ENCODE measurements at regions not wholly inside any gene's neighbourhood (a gene's known extent, or its start where the extent isn't known, plus 50 kb on each side); places are given as distances from the start of the nearest gene placed in this dataset.

DNA sequence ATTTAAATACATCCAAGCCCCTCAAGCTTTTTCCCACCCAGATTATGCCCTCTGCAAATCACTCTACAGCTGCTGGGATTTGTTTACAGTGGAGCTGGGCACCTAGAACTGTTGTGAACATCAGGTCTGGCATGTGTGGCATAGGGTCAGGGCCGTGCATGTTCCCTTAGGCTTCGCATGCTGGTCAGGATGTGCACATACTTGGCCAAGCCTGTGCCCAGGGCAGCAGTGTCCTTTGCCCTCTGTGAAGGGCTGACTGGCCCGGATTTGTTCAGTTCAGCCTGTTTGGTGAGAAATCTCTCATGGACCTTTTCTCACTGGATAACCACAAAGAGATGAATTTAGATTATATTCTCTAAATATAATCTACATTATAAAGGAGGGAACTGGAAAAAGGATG, 471.9 kb downstream of the TRIML1 start:
- H3K4me3 Mint-ChIP-seq: no peak overlapping the region
- H3K4me1 Mint-ChIP-seq: no peaks in the 10 kb centered on the region
- no peaks in the 10 kb centered on the region for H3K9me3 ChIP-seq (ENCODE audit: control insufficient read depth, low read length)
- no peaks in the 10 kb centered on the region for H3K36me3 ChIP-seq (ENCODE audit: control insufficient read depth, insufficient read depth, low read length)
- H3K27ac Mint-ChIP-seq: no peak overlapping the region
- H3K27me3 Mint-ChIP-seq (ENCODE audit: insufficient read depth): peaks cover 5% of the 10 kb centered on the region
- WGBS, 2 experiments (ENCODE audit: insufficient coverage in 1 of 2, insufficient read length in 1 of 2): 88 to 89% methylated on average over 2 to 3 of the region's 3 CpGs
- no peak for DNase-seq
- no peak overlapping the region for H3K9ac ChIP-seq (ENCODE audit: extremely low read depth, low read length, poor library complexity, severe bottlenecking)
- no peaks in the 10 kb centered on the region for H3K4me1 ChIP-seq (ENCODE audit: control insufficient read depth, insufficient read depth, low read length)
- TF ChIP-seq, protein P1, sequence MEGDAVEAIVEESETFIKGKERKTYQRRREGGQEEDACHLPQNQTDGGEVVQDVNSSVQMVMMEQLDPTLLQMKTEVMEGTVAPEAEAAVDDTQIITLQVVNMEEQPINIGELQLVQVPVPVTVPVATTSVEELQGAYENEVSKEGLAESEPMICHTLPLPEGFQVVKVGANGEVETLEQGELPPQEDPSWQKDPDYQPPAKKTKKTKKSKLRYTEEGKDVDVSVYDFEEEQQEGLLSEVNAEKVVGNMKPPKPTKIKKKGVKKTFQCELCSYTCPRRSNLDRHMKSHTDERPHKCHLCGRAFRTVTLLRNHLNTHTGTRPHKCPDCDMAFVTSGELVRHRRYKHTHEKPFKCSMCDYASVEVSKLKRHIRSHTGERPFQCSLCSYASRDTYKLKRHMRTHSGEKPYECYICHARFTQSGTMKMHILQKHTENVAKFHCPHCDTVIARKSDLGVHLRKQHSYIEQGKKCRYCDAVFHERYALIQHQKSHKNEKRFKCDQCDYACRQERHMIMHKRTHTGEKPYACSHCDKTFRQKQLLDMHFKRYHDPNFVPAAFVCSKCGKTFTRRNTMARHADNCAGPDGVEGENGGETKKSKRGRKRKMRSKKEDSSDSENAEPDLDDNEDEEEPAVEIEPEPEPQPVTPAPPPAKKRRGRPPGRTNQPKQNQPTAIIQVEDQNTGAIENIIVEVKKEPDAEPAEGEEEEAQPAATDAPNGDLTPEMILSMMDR (conservative IDR thresholded peaks at IDR 0.05): no peak
- H3K27ac ChIP-seq (ENCODE audit: low read depth, low read length): no peak overlapping the region
- H3K9me3 Mint-ChIP-seq: no peaks in the 10 kb centered on the region
- no peaks in the 10 kb centered on the region for H3K36me3 Mint-ChIP-seq (ENCODE audit: low read depth)
- H3K27me3 ChIP-seq (ENCODE audit: control insufficient read depth, insufficient read depth, low read length, poor library complexity, severe bottlenecking): no peaks in the 10 kb centered on the region
- H3K4me3 ChIP-seq (ENCODE audit: low read length): no peak overlapping the region

DNA sequence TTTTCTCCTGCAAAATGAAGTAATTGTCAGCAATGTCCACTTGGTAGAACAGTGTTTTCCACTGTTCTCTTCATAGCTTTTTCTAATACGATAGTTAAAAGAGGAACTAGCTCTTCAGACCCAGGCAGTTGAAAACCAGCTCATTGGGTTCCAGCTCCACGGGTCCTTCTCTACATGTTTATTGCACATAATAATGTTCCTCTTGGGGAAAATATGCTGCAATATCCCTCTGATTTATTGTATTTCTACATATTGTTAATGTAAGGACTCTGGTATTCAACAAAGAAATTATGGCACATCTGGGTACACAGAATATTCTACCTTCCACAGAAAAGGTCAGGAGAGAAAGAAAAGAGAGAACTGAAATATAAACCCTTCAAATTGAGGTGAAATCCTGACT, 473.4 kb downstream of the TRIML1 start:
- peaks cover 1% of the 10 kb centered on the region for H3K9me3 Mint-ChIP-seq
- TF ChIP-seq, protein P1 (conservative IDR thresholded peaks at IDR 0.05): no peak
- H3K4me1 Mint-ChIP-seq: no peaks in the 10 kb centered on the region
- Histone ChIP-seq H3K27me3 (ENCODE audit: control insufficient read depth, insufficient read depth, low read length, poor library complexity, severe bottlenecking) (no peaks in the 10 kb centered on the region), H3K9me3 (ENCODE audit: control insufficient read depth, low read length) (no peaks in the 10 kb centered on the region), H3K27ac (ENCODE audit: low read depth, low read length) (no peak overlapping the region), H3K4me1 (ENCODE audit: control insufficient read depth, insufficient read depth, low read length) (no peaks in the 10 kb centered on the region), H3K36me3 (ENCODE audit: control insufficient read depth, insufficient read depth, low read length) (no peaks in the 10 kb centered on the region), H3K9ac (ENCODE audit: extremely low read depth, low read length, poor library complexity, severe bottlenecking) (no peak overlapping the region), H3K4me3 (ENCODE audit: low read length) (no peak overlapping the region)
- 98 to 100% methylated on average over 1 to 2 of the region's 2 CpGs for whole genome bisulfite sequencing, 2 experiments (ENCODE audit: insufficient coverage in 1 of 2, insufficient read length in 1 of 2)
- H3K4me3 Mint-ChIP-seq: no peak overlapping the region
- H3K27ac Mint-ChIP-seq: no peak overlapping the region
- DNase-seq: no peak
- no peaks in the 10 kb centered on the region for H3K36me3 Mint-ChIP-seq (ENCODE audit: low read depth)
- H3K27me3 Mint-ChIP-seq (ENCODE audit: insufficient read depth): peaks cover 5% of the 10 kb centered on the region

DNA sequence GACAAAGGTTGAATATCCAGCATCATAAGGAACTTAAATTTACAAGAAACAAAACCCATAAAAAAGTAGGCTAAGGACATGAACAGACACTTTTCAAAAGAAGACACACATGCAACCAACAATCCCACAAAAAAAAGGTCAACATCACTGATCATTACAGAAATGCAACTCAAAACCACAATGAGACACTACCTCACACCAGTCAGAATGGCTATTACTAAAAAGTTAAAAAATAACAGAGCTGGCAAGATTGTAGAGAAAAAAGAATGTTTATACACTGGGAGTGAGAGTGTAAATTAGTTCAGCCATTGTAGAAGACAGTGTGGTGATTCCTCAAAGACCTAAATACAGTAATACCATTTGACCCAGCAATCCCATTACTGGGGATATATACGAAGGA, 474.7 kb downstream of the TRIML1 start:
- no peak overlapping the region for H3K4me3 ChIP-seq (ENCODE audit: low read length)
- peaks cover 1% of the 10 kb centered on the region for H3K9me3 Mint-ChIP-seq
- H3K9me3 ChIP-seq (ENCODE audit: control insufficient read depth, low read length): no peaks in the 10 kb centered on the region
- H3K36me3 ChIP-seq (ENCODE audit: control insufficient read depth, insufficient read depth, low read length): no peaks in the 10 kb centered on the region
- H3K4me3 Mint-ChIP-seq: no peak overlapping the region
- H3K4me1 Mint-ChIP-seq: peaks cover under 1% of the 10 kb centered on the region
- H3K27me3 Mint-ChIP-seq (ENCODE audit: insufficient read depth): peaks cover 7% of the 10 kb centered on the region
- H3K27ac Mint-ChIP-seq: no peak overlapping the region
- H3K36me3 Mint-ChIP-seq (ENCODE audit: low read depth): no peaks in the 10 kb centered on the region
- DNase-seq: no peak
- H3K9ac ChIP-seq (ENCODE audit: extremely low read depth, low read length, poor library complexity, severe bottlenecking): no peak overlapping the region
- TF ChIP-seq, protein P1 (conservative IDR thresholded peaks at IDR 0.05): no peak
- H3K27me3 ChIP-seq (ENCODE audit: control insufficient read depth, insufficient read depth, low read length, poor library complexity, severe bottlenecking): no peaks in the 10 kb centered on the region
- H3K27ac ChIP-seq (ENCODE audit: low read depth, low read length): no peak overlapping the region
- H3K4me1 ChIP-seq (ENCODE audit: control insufficient read depth, insufficient read depth, low read length): no peaks in the 10 kb centered on the region
- 100% methylated on average over 1 of the region's 1 CpG; no CpG with 5 or more reads in 1 of the 2 experiments for WGBS, 2 experiments (ENCODE audit: insufficient coverage in 1 of 2, insufficient read length in 1 of 2)

Data from endodermal cell (in vitro differentiated cells).